Endothelial cell of umbilical vein (primary cell): ENCODE measurements at regions not wholly inside any gene's neighbourhood (a gene's known extent, or its start where the extent isn't known, plus 50 kb on each side); places are given as distances from the start of the nearest gene placed in this dataset.

Source experiments
- GATA2 ChIP-seq: IDR thresholded peaks from 2 replicates; pipeline ENCODE4 v1.7.0; 2011; ENCODE audit warnings: low read depth, mild to moderate bottlenecking, moderate library complexity, mixed read lengths, low read length; ENCODE audit not compliant: insufficient read length, insufficient read depth
- TF ChIP-seq, protein P1 (sequence below), 2 donors: IDR thresholded peaks; 1 replicate in 1 of 2; 2 replicates in 1 of 2; pipeline ENCODE4 v1.5.1; 2011; ENCODE audit warnings: low read length in 2 of 2, mild to moderate bottlenecking in 2 of 2, moderate library complexity in 2 of 2, control low read depth in 1 of 2, inconsistent platforms in 1 of 2, low read depth in 1 of 2; ENCODE audit not compliant: insufficient read depth in 1 of 2; ENCODE audit errors: extremely low read depth in 1 of 2

DNA sequence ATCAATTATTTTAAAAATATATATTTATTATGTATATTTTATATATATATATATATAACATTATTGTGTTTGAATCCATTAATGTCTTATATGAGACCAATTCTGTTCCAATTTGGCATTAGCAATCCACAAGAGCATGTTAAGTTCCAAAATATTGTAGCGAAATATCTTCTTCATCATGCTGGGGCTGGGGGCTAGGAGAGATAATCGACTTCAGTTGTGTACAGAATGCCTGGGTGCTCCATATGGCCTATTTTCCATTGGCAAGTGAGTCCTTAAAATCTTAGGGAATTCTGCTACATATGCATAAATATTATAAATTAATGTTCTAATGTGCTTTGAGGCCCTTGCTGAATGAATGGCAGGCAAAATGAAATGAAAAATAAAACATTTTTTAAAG lies 117.7 kb downstream of the PCDH7 start:
- TF ChIP-seq, protein P1, sequence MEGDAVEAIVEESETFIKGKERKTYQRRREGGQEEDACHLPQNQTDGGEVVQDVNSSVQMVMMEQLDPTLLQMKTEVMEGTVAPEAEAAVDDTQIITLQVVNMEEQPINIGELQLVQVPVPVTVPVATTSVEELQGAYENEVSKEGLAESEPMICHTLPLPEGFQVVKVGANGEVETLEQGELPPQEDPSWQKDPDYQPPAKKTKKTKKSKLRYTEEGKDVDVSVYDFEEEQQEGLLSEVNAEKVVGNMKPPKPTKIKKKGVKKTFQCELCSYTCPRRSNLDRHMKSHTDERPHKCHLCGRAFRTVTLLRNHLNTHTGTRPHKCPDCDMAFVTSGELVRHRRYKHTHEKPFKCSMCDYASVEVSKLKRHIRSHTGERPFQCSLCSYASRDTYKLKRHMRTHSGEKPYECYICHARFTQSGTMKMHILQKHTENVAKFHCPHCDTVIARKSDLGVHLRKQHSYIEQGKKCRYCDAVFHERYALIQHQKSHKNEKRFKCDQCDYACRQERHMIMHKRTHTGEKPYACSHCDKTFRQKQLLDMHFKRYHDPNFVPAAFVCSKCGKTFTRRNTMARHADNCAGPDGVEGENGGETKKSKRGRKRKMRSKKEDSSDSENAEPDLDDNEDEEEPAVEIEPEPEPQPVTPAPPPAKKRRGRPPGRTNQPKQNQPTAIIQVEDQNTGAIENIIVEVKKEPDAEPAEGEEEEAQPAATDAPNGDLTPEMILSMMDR (IDR thresholded peaks at IDR 0.05; ENCODE audit: extremely low read depth in 1 of 2, insufficient read depth in 1 of 2, low read depth in 1 of 2, low read length in 2 of 2): no peak
- TF ChIP-seq GATA2: no peak
